A673 (cell line): ENCODE measurements at regions not wholly inside any gene's neighbourhood (a gene's known extent, or its start where the extent isn't known, plus 50 kb on each side); places are given as distances from the start of the nearest gene placed in this dataset. TPM values are rescaled to one million over a fixed set of nuclear protein-coding genes. Genes with fewer than 3 reads are reported as not detected.
"Not testable (repeated sequence)": the region's sequence is repeated elsewhere in the genome, so short reads cannot be mapped to it uniquely, and the experiment has no call there.

Source experiments
- BruUV-seq: library from RNA; stranded (reverse); fragments of 400-500 nt; replicated peaks from 2 replicates; lab custom pipeline; 2021; lab: Mats Ljungman, UMichigan
- CTCF ChIA-PET: fragments of 300-600 bp; sonication (Branson Sonifier 250); formaldehyde crosslinking; loops from one replicate; lab custom pipeline; 2022; ENCODE audit warnings: antibody characterized with exemption; lab: Charles Lee
- POLR2A ChIA-PET: fragments of 300-600 bp; sonication (Branson Sonifier 250); formaldehyde crosslinking; loops from one replicate; lab custom pipeline; 2022; ENCODE audit warnings: antibody characterized with exemption; ENCODE audit not compliant: low non-redundant PET; lab: Charles Lee
- DNase-seq: peaks from one replicate; pipeline ENCODE4 v3.0.0-alpha.2; 2015; ENCODE audit warnings: low spot score
- H3K27ac ChIP-seq: fragments of 200-600 bp; sonication (generic); 2 replicates; pipeline ENCODE4 v1.5.1; 2016; ENCODE audit warnings: mixed run types, low read depth, mild to moderate bottlenecking, mixed read lengths, antibody characterized with exemption, low read length; ENCODE audit not compliant: poor library complexity, severe bottlenecking
- H3K27me3 ChIP-seq: fragments of 200-600 bp; sonication (generic); replicated peaks from 2 replicates; pipeline ENCODE4 v1.6.1; 2017; ENCODE audit warnings: mixed run types, low read depth, mild to moderate bottlenecking, mixed read lengths, antibody characterized with exemption, low read length; ENCODE audit not compliant: insufficient read depth, poor library complexity
- H3K36me3 ChIP-seq: fragments of 200-600 bp; sonication (generic); 2 replicates; pipeline ENCODE4 v1.6.1; 2016; ENCODE audit warnings: mixed run types, mild to moderate bottlenecking, mixed read lengths, antibody characterized with exemption, low read length; ENCODE audit not compliant: insufficient read depth, poor library complexity, severe bottlenecking
- H3K4me1 ChIP-seq: fragments of 200-600 bp; sonication (generic); 2 replicates; pipeline ENCODE4 v1.6.1; 2017; ENCODE audit warnings: mixed run types, mild to moderate bottlenecking, mixed read lengths, antibody characterized with exemption, low read length; ENCODE audit not compliant: insufficient read depth, poor library complexity, severe bottlenecking
- H3K4me3 ChIP-seq: fragments of 200-600 bp; sonication (generic); 2 replicates; pipeline ENCODE4 v1.5.1; 2016; ENCODE audit warnings: low read depth, mixed run types, mild to moderate bottlenecking, mixed read lengths, low read length; ENCODE audit not compliant: poor library complexity, severe bottlenecking
- H3K9me3 ChIP-seq: fragments of 200-600 bp; sonication (generic); 2 replicates; pipeline ENCODE4 v1.6.1; 2016; ENCODE audit warnings: mixed run types, low read depth, mild to moderate bottlenecking, mixed read lengths, antibody characterized with exemption, low read length; ENCODE audit not compliant: poor library complexity, severe bottlenecking
- intact Hi-C: fragments of 100-400 bp; cut with micrococcal nuclease; formaldehyde crosslinking; loops from one replicate; pipeline ENCODE4 v1.10.0; 2022; ENCODE audit not compliant: unreplicated experiment
- microRNA-seq: library from miRNA; unstranded; fragments of <30 nt; microRNA quantifications from one replicate; pipeline ENCODE4 v1.2.0, GENCODE V29; 2021

GRCh38 chr16:70061671-70062218 is 52.4 kb upstream of the PDPR start:
- intact Hi-C loops, DNase-seq: not testable (repeated sequence)

GRCh38 chr16:70062947-70063346 is 51.2 kb upstream of the PDPR start:
- H3K4me3 ChIP-seq, BruUV-seq, intact Hi-C loops, H3K27ac ChIP-seq, H3K9me3 ChIP-seq, POLR2A ChIA-PET, CTCF ChIA-PET, DNase-seq, H3K36me3 ChIP-seq, H3K27me3 ChIP-seq, H3K4me1 ChIP-seq: not testable (repeated sequence)

More at GRCh38 chr16:70061671-70062218, 52.4 kb upstream of the PDPR start:
- H3K9me3 ChIP-seq, H3K27me3 ChIP-seq, BruUV-seq, CTCF ChIA-PET, H3K4me3 ChIP-seq, H3K27ac ChIP-seq, H3K36me3 ChIP-seq, H3K4me1 ChIP-seq, POLR2A ChIA-PET: not testable (repeated sequence)

Small RNAs in the stretch of these regions (microRNA-seq; reads per million reads assigned to microRNA genes)
- not detected for gene MIR1972-2
